ENCODE measurements at regions not wholly inside any gene's neighbourhood (a gene's known extent, or its start where the extent isn't known, plus 50 kb on each side); places are given as distances from the start of the nearest gene placed in this dataset.

- no peak for DNase-seq (ENCODE audit: low read depth)
These were observed 92.2 kb downstream of the TEX51 start for GRCh38 chr2:126990605-126991532.

GRCh38 chr2:126994340-126994777 lies 95.7 kb downstream of the TEX51 start:
- DNase-seq (ENCODE audit: low read depth), result no peak

GRCh38 chr2:126995621-126996377 lies 97.1 kb downstream of the TEX51 start:
- no peak for DNase-seq (ENCODE audit: low read depth)

- DNase-seq (ENCODE audit: low read depth), result no peak
These were observed 97.6 kb downstream of the TEX51 start for GRCh38 chr2:126996378-126996699.
